A673 (cell line): ENCODE measurements at regions not wholly inside any gene's neighbourhood (a gene's known extent, or its start where the extent isn't known, plus 50 kb on each side); places are given as distances from the start of the nearest gene placed in this dataset.

Experiments used
- EZH2 ChIP-seq: fragments of 200-600 bp; sonication (generic); IDR thresholded peaks from 2 replicates; pipeline ENCODE4 v1.6.1; 2017; ENCODE audit warnings: borderline replicate concordance, low read depth, mild to moderate bottlenecking, mixed read lengths, antibody characterized with exemption, low read length; ENCODE audit not compliant: poor library complexity, severe bottlenecking
- TF ChIP-seq, protein P1 (sequence below): fragments of 300-800, 200-600 bp; sonication (generic); conservative IDR thresholded peaks from 2 replicates; pipeline ENCODE4 v1.5.1; 2017; ENCODE audit warnings: low read depth, mild to moderate bottlenecking, antibody characterized with exemption, low read length, moderate library complexity, mixed read lengths

DNA sequence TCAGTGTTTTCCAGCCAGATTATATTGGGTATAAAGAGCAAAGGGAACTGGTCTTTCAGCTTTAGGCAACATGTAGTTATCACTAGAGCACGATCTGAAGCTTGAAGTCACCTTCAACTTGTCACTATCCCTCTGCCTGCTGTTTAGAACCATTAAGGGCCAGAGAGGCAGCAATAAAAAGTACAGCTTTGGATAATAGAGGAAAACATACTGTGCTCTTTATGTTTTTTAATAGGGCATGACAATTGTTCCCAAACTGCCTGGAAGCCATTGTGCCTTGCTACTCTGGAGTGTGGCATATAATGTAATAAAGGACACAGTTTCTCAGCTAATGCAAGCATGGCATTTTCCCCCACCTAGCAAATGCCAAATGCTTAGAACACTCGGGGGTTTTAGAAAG lies 1912.0 kb upstream of the RAG2 start:
- no peak for TF ChIP-seq EZH2
- TF ChIP-seq, protein P1, sequence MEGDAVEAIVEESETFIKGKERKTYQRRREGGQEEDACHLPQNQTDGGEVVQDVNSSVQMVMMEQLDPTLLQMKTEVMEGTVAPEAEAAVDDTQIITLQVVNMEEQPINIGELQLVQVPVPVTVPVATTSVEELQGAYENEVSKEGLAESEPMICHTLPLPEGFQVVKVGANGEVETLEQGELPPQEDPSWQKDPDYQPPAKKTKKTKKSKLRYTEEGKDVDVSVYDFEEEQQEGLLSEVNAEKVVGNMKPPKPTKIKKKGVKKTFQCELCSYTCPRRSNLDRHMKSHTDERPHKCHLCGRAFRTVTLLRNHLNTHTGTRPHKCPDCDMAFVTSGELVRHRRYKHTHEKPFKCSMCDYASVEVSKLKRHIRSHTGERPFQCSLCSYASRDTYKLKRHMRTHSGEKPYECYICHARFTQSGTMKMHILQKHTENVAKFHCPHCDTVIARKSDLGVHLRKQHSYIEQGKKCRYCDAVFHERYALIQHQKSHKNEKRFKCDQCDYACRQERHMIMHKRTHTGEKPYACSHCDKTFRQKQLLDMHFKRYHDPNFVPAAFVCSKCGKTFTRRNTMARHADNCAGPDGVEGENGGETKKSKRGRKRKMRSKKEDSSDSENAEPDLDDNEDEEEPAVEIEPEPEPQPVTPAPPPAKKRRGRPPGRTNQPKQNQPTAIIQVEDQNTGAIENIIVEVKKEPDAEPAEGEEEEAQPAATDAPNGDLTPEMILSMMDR, result no peak
